Mesenchymal stem cell (in vitro differentiated cells and primary cell): ENCODE measurements at regions not wholly inside any gene's neighbourhood (a gene's known extent, or its start where the extent isn't known, plus 50 kb on each side); places are given as distances from the start of the nearest gene placed in this dataset.
A peak's percentile ranks its signal among the peaks of the same experiment; 100 is the strongest.

Experiments used
- DNase-seq: peaks from one replicate; pipeline ENCODE4 v3.0.0-alpha.2; 2013
- H2AFZ ChIP-seq: one replicate; pipeline ENCODE4 v1.6.1; 2013; ENCODE audit warnings: low read depth, mild to moderate bottlenecking, control low read depth, inconsistent platforms, low read length, moderate library complexity
- H2AK5ac ChIP-seq: 2 replicates; pipeline ENCODE4 v1.6.1; 2013; ENCODE audit warnings: low read length, moderate library complexity, mild to moderate bottlenecking, inconsistent platforms; ENCODE audit not compliant: severe bottlenecking
- H2BK120ac ChIP-seq: one replicate; pipeline ENCODE4 v1.6.1; 2013; ENCODE audit warnings: low read depth, mild to moderate bottlenecking, inconsistent platforms, low read length, moderate library complexity
- H2BK12ac ChIP-seq, 2 experiments: one replicate each; pipeline ENCODE4 v1.6.1; 2013; ENCODE audit warnings: inconsistent platforms in 2 of 2, low read length in 2 of 2, mild to moderate bottlenecking in 2 of 2, moderate library complexity in 2 of 2, control low read depth in 1 of 2
- H2BK15ac ChIP-seq: one replicate; pipeline ENCODE4 v1.6.1; 2013; ENCODE audit warnings: mild to moderate bottlenecking, low read depth, inconsistent platforms; ENCODE audit not compliant: poor library complexity, severe bottlenecking
- H2BK5ac ChIP-seq: 2 replicates; pipeline ENCODE4 v1.6.1; 2013; ENCODE audit warnings: low read depth, mild to moderate bottlenecking, low read length, control low read depth, inconsistent platforms; ENCODE audit not compliant: poor library complexity, severe bottlenecking
- H3K14ac ChIP-seq, 2 experiments: one replicate each; pipeline ENCODE4 v1.6.1; 2013; ENCODE audit warnings: inconsistent platforms in 2 of 2, low read length in 2 of 2, control low read depth in 1 of 2, mild to moderate bottlenecking in 1 of 2, moderate library complexity in 1 of 2
- H3K18ac ChIP-seq, 2 experiments: one replicate each; pipeline ENCODE4 v1.6.1; 2013; ENCODE audit warnings: inconsistent platforms in 2 of 2, low read length in 2 of 2, control low read depth in 1 of 2, low read depth in 1 of 2, mild to moderate bottlenecking in 1 of 2
- H3K23ac ChIP-seq, 2 experiments: one replicate each; pipeline ENCODE4 v1.6.1; 2013; ENCODE audit warnings: inconsistent platforms in 2 of 2, low read length in 2 of 2, mild to moderate bottlenecking in 2 of 2, moderate library complexity in 2 of 2, control low read depth in 1 of 2
- H3K27ac ChIP-seq: 2 replicates; pipeline ENCODE4 v1.5.1; 2013; ENCODE audit warnings: mild to moderate bottlenecking, moderate library complexity, low read length, control low read depth, inconsistent platforms; ENCODE audit not compliant: poor library complexity, severe bottlenecking
- H3K27me3 ChIP-seq, 2 experiments: 2 replicates each; pipeline versions ENCODE4 v1.6.1 to v1.7.0; 2013; ENCODE audit warnings: low read length in 2 of 2, mild to moderate bottlenecking in 2 of 2, moderate library complexity in 2 of 2, control low read depth in 1 of 2, inconsistent platforms in 1 of 2; ENCODE audit not compliant: control insufficient read depth in 1 of 2, insufficient read depth in 1 of 2
- H3K36me3 ChIP-seq, 2 experiments: 2 replicates each; pipeline versions ENCODE4 v1.6.1 to v1.7.0; 2013; ENCODE audit warnings: low read length in 2 of 2, control low read depth in 1 of 2, inconsistent platforms in 1 of 2, low read depth in 1 of 2, mild to moderate bottlenecking in 1 of 2; ENCODE audit not compliant: insufficient read depth in 2 of 2, control insufficient read depth in 1 of 2
- H3K4ac ChIP-seq, 2 experiments: one replicate each; pipeline ENCODE4 v1.6.1; 2013; ENCODE audit warnings: inconsistent platforms in 2 of 2, low read length in 2 of 2, mild to moderate bottlenecking in 2 of 2, moderate library complexity in 2 of 2, control low read depth in 1 of 2, low read depth in 1 of 2
- H3K4me1 ChIP-seq: 2 replicates; pipeline ENCODE4 v1.6.1; 2013; ENCODE audit warnings: low read depth, low read length, control low read depth; ENCODE audit not compliant: control insufficient read depth, insufficient read depth
- H3K4me2 ChIP-seq: 2 replicates; pipeline ENCODE4 v1.6.1; 2013; ENCODE audit warnings: low read length, mild to moderate bottlenecking, inconsistent platforms; ENCODE audit not compliant: poor library complexity, severe bottlenecking
- H3K4me3 ChIP-seq, 2 experiments: 2 replicates each; pipeline versions ENCODE4 v1.5.1 to v1.7.0; 2013; ENCODE audit warnings: low read length in 2 of 2, mild to moderate bottlenecking in 2 of 2, control low read depth in 1 of 2, low read depth in 1 of 2; ENCODE audit not compliant: insufficient read depth in 1 of 2
- H3K79me1 ChIP-seq: replicated peaks from 2 replicates; pipeline ENCODE4 v1.6.1; 2013; ENCODE audit warnings: mild to moderate bottlenecking, control low read depth, low read length, inconsistent platforms; ENCODE audit not compliant: poor library complexity, severe bottlenecking
- H3K9ac ChIP-seq: 2 replicates; pipeline ENCODE4 v1.7.0; 2013; ENCODE audit warnings: mild to moderate bottlenecking, low read length, moderate library complexity
- H3K9me3 ChIP-seq: 2 replicates; pipeline ENCODE4 v1.7.0; 2013; ENCODE audit warnings: mild to moderate bottlenecking, low read length; ENCODE audit not compliant: control insufficient read depth
- H4K8ac ChIP-seq: one replicate; pipeline ENCODE4 v1.6.1; 2013; ENCODE audit warnings: inconsistent platforms, mild to moderate bottlenecking, low read length, moderate library complexity
- H4K91ac ChIP-seq: one replicate; pipeline ENCODE4 v1.6.1; 2013; ENCODE audit warnings: mild to moderate bottlenecking, low read length, inconsistent platforms
- WGBS: methylation state at CpG from one replicate; pipeline ENCODE4 v1.1.7; 2013; ENCODE audit warnings: mixed read lengths; 5-methylcytosine and 5-hydroxymethylcytosine counted together

GRCh38 chr11:93248602-93249001 is 50.8 kb upstream of the SLC36A4 start:
- H2BK5ac ChIP-seq, result no peak overlapping the region
- no peak overlapping the region for H2AFZ ChIP-seq
- no peak overlapping the region for H2BK12ac ChIP-seq
- H3K18ac ChIP-seq, result no peak overlapping the region
- no peaks in the 10 kb centered on the region for H3K9me3 ChIP-seq
- H3K27ac ChIP-seq, result no peak overlapping the region
- H3K4me1 ChIP-seq, result no peaks in the 10 kb centered on the region
- 36% methylated on average over 1 of the region's 1 CpG for WGBS
- H3K4ac ChIP-seq, result no peak overlapping the region
- H3K14ac ChIP-seq, result no peak overlapping the region
- H3K9ac ChIP-seq, result no peak overlapping the region
- no peak overlapping the region for H4K91ac ChIP-seq
- peaks cover 0 to 4% of the 10 kb centered on the region in 2 experiments for H3K27me3 ChIP-seq
- H2AK5ac ChIP-seq, result no peak overlapping the region
- no peaks in the 10 kb centered on the region for H3K36me3 ChIP-seq
- no peak overlapping the region for H2BK15ac ChIP-seq
- no peak overlapping the region for H4K8ac ChIP-seq
- no peak overlapping the region for H3K4me2 ChIP-seq
- no peak overlapping the region for H3K4me3 ChIP-seq
- no peak overlapping the region for H3K23ac ChIP-seq
- no peaks in the 10 kb centered on the region for H3K79me1 ChIP-seq
- peak; percentile 8 for DNase-seq
- no peak overlapping the region for H2BK120ac ChIP-seq

DNA sequence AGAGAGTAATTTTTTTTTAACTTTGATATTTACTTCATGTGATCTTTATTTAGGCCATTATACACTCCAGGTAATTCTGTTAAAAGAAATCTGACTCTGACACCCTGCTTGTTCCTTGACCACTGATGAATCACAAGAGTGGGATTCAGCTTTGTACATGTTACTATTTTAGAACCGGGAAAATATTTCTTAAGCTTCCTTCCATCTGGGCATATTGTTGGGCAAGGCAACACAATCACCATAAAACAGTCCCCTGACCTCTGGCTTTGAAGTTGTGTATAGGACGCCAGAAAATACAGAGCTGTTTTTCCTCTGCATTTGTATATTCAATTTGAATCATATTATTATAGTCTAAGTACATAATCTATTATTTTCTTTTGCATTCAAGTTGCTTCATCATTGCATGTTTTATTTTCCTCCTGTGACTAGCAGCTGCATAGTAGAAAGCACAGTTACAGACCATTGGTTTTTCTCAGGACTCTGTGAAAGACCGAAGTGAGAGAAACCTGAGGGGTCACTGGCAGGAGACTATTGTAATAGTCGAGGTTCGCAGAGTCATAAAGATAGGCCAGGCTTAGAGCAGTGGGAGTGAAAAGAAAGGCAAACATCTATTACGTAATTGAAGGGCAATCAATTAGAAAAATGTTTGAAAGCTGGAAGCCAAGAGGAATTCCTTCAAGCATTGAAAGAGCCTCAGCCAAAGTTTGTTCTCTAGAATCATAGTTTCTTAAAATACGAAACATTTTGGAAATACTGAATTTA is 51.8 kb upstream of the SLC36A4 start:
- no peak overlapping the region for H3K23ac ChIP-seq
- H4K91ac ChIP-seq, result no peak overlapping the region
- no peak overlapping the region for H2BK12ac ChIP-seq
- H3K4me2 ChIP-seq, result no peak overlapping the region
- no peak overlapping the region for H3K9ac ChIP-seq
- H3K27ac ChIP-seq, result no peak overlapping the region
- H2BK120ac ChIP-seq, result no peak overlapping the region
- H3K4ac ChIP-seq, result no peak overlapping the region
- no peak overlapping the region for H2BK5ac ChIP-seq
- no peaks in the 10 kb centered on the region for H3K9me3 ChIP-seq
- H4K8ac ChIP-seq, result no peak overlapping the region
- H3K14ac ChIP-seq, result no peak overlapping the region
- no peaks in the 10 kb centered on the region for H3K4me1 ChIP-seq
- WGBS, result 60% methylated on average over 6 of the region's 7 CpGs
- H2AK5ac ChIP-seq, result no peak overlapping the region
- H3K18ac ChIP-seq, result no peak overlapping the region
- no peak overlapping the region for H3K4me3 ChIP-seq
- H2AFZ ChIP-seq, result no peak overlapping the region
- H3K79me1 ChIP-seq, result no peaks in the 10 kb centered on the region
- no peak for DNase-seq
- H3K27me3 ChIP-seq, result peaks cover 0 to 4% of the 10 kb centered on the region in 2 experiments
- no peaks in the 10 kb centered on the region for H3K36me3 ChIP-seq
- no peak overlapping the region for H2BK15ac ChIP-seq

GRCh38 chr11:93250326-93250725 is 52.5 kb upstream of the SLC36A4 start:
- H4K8ac ChIP-seq, result no peak overlapping the region

DNA sequence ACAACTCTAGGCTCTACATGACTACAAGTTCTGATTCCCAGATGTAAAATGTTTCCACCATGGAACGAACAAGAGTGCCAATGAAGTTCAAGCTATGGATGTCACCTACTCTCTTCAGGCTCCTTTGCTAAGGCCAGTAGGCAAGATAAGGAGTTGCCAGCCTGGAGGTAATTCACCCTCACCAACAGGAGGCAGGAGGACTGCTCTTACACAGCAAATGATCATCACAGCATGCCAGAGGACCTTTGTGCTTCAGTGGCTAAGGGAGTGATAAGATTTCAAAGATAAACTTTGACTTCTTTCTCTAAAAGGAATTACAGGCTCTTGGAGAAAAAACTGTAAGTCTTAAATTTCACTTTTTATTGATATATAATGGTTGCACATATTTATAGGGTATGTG is 54.1 kb upstream of the SLC36A4 start:
- no peak overlapping the region for H2BK15ac ChIP-seq
- H3K79me1 ChIP-seq, result no peaks in the 10 kb centered on the region
- H2BK120ac ChIP-seq, result no peak overlapping the region
- no peak overlapping the region for H3K4me2 ChIP-seq
- no peak overlapping the region for H3K27ac ChIP-seq
- no peak overlapping the region for H2AK5ac ChIP-seq
- H4K8ac ChIP-seq, result no peak overlapping the region
- no peak overlapping the region for H3K14ac ChIP-seq
- no peak overlapping the region for H3K4me3 ChIP-seq
- no peaks in the 10 kb centered on the region for H3K4me1 ChIP-seq
- H2AFZ ChIP-seq, result no peak overlapping the region
- no peak overlapping the region for H3K18ac ChIP-seq
- no peak overlapping the region for H4K91ac ChIP-seq
- no peaks in the 10 kb centered on the region for H3K9me3 ChIP-seq
- no peak overlapping the region for H2BK5ac ChIP-seq
- no peak for DNase-seq
- H3K27me3 ChIP-seq, result peaks cover 0 to 4% of the 10 kb centered on the region in 2 experiments
- 71% methylated on average over 1 of the region's 1 CpG for WGBS
- H3K23ac ChIP-seq, result no peak overlapping the region
- H3K9ac ChIP-seq, result no peak overlapping the region
- no peak overlapping the region for H3K4ac ChIP-seq
- H3K36me3 ChIP-seq, result no peaks in the 10 kb centered on the region
- no peak overlapping the region for H2BK12ac ChIP-seq

More at GRCh38 chr11:93250326-93250725, 52.5 kb upstream of the SLC36A4 start:
- Histone ChIP-seq H3K27ac (no peak overlapping the region), H3K4me3 (no peak overlapping the region), H2BK15ac (no peak overlapping the region), H3K36me3 (no peaks in the 10 kb centered on the region), H3K18ac (no peak overlapping the region), H2AK5ac (no peak overlapping the region), H2BK120ac (no peak overlapping the region), H3K9ac (no peak overlapping the region), H3K4me2 (no peak overlapping the region), H3K4ac (no peak overlapping the region), H3K9me3 (no peaks in the 10 kb centered on the region), H2BK12ac (no peak overlapping the region), H3K79me1 (no peaks in the 10 kb centered on the region), H3K27me3 (peaks cover 0 to 4% of the 10 kb centered on the region in 2 experiments), H3K4me1 (no peaks in the 10 kb centered on the region), H3K14ac (no peak overlapping the region), H2AFZ (no peak overlapping the region), H4K91ac (no peak overlapping the region), H3K23ac (no peak overlapping the region), H2BK5ac (no peak overlapping the region)
- no peak for DNase-seq
- WGBS, result 72% methylated on average over 4 of the region's 4 CpGs
